HCT116 (cell line): ENCODE measurements at regions not wholly inside any gene's neighbourhood (a gene's known extent, or its start where the extent isn't known, plus 50 kb on each side); places are given as distances from the start of the nearest gene placed in this dataset.

Experiments
- ATAC-seq: fragments of 200-7000 bp; cut with Tn5 transposase; 2 replicates; pipeline ENCODE4 v1.9.1; 2020; ENCODE audit warnings: mild to moderate bottlenecking, moderate library complexity
- BruUV-seq: library from RNA; stranded (reverse); fragments of 400-500 nt; replicated peaks from 2 replicates; lab custom pipeline; 2021; lab: Mats Ljungman, UMichigan
- CTCF ChIA-PET: fragments of 300-600 bp; sonication (Branson Sonifier 250); formaldehyde crosslinking; loops from one replicate; lab custom pipeline; 2021; ENCODE audit warnings: antibody characterized with exemption; lab: Charles Lee
- POLR2A ChIA-PET: fragments of 300-600, 350-600 bp; sonication (Branson Sonifier 250); formaldehyde crosslinking; loops from one replicate; lab custom pipeline; 2021; ENCODE audit warnings: antibody characterized with exemption; lab: Charles Lee
- RAD21 ChIA-PET, 2 experiments: fragments of 300-600 bp; sonication (Branson Sonifier 250); formaldehyde crosslinking; loops; one replicate each; lab custom pipeline; 2023; ENCODE audit warnings: low total read pairs in 2 of 2; ENCODE audit not compliant: uncharacterized antibody in 2 of 2, unreplicated experiment in 2 of 2, low non-redundant PET in 1 of 2; lab: Charles Lee
- DNase-seq: peaks from one replicate; pipeline ENCODE4 v3.0.0-alpha.2; 2010; ENCODE audit warnings: low read depth, low spot score
- H2AFZ ChIP-seq: fragments of 200-600 bp; shearing (Covaris generic), sonication (generic); 2 replicates; pipeline ENCODE4 v1.6.1; 2017; ENCODE audit warnings: low read depth, mixed run types, mixed read lengths, antibody characterized with exemption, low read length; ENCODE audit not compliant: poor library complexity, severe bottlenecking
- H3K27ac ChIP-seq: 2 replicates; pipeline ENCODE4 v1.5.1; 2012; ENCODE audit warnings: low read depth, low read length
- H3K27me3 ChIP-seq: fragments of 200-600 bp; sonication (generic); 2 replicates; pipeline ENCODE4 v1.6.1; 2016; ENCODE audit warnings: mixed run types, low read length, mixed read lengths; ENCODE audit not compliant: insufficient read depth
- H3K36me3 ChIP-seq, 2 experiments: fragments of 200-500 bp in 1 of 2; fragments of 200-600 bp in 1 of 2; sonication (Bioruptor generic) in 1 of 2; sonication (generic) in 1 of 2; 2 replicates each; pipeline versions ENCODE4 v1.5.1 to v1.6.1; 2014 to 2016; ENCODE audit warnings: low read length in 2 of 2, inconsistent platforms in 1 of 2, mixed read lengths in 1 of 2, mixed run types in 1 of 2; ENCODE audit not compliant: insufficient read depth in 2 of 2, control insufficient read depth in 1 of 2
- H3K4me1 ChIP-seq, 2 experiments: fragments of 200-600 bp in 1 of 2; sonication (generic) in 1 of 2; 2 replicates each; pipeline versions ENCODE4 v1.5.1 to v1.6.1; 2012 to 2017; ENCODE audit warnings: low read length in 2 of 2, inconsistent platforms in 1 of 2, mild to moderate bottlenecking in 1 of 2, mixed read lengths in 1 of 2, mixed run types in 1 of 2, moderate library complexity in 1 of 2; ENCODE audit not compliant: insufficient read depth in 2 of 2, control insufficient read depth in 1 of 2
- H3K4me2 ChIP-seq: fragments of 200-600 bp; sonication (generic); 2 replicates; pipeline ENCODE4 v1.6.1; 2017; ENCODE audit warnings: mixed run types, low read length, mixed read lengths
- H3K4me3 ChIP-seq, 2 experiments: fragments of 200-600 bp in 1 of 2; sonication (generic) in 1 of 2; replicated peaks in 1 of 2; 2 replicates each; pipeline ENCODE4 v1.5.1; 2011 to 2016; ENCODE audit warnings: low read length in 2 of 2, control low read depth in 1 of 2, low read depth in 1 of 2, mild to moderate bottlenecking in 1 of 2, mixed read lengths in 1 of 2, mixed run types in 1 of 2
- H3K79me2 ChIP-seq: fragments of 200-600 bp; sonication (generic); 2 replicates; pipeline ENCODE4 v1.6.1; 2017; ENCODE audit warnings: mild to moderate bottlenecking, mixed run types, low read length, moderate library complexity, mixed read lengths; ENCODE audit not compliant: insufficient read depth
- H3K9ac ChIP-seq: fragments of 200-600 bp; sonication (generic); 2 replicates; pipeline ENCODE4 v1.6.1; 2016; ENCODE audit warnings: low read length, mixed read lengths
- H3K9me2 ChIP-seq: fragments of 200-600 bp; sonication (generic), shearing (Covaris generic); 2 replicates; pipeline ENCODE4 v1.6.1; 2017; ENCODE audit warnings: mixed run types, mild to moderate bottlenecking, moderate library complexity; ENCODE audit not compliant: insufficient read depth
- H3K9me3 ChIP-seq, 2 experiments: fragments of 200-500 bp in 1 of 2; fragments of 200-600 bp in 1 of 2; sonication (Bioruptor generic) in 1 of 2; sonication (generic) in 1 of 2; 2 replicates each; pipeline ENCODE4 v1.6.1; 2014 to 2017; ENCODE audit warnings: low read length in 2 of 2, mixed read lengths in 2 of 2, inconsistent platforms in 1 of 2, low read depth in 1 of 2, mild to moderate bottlenecking in 1 of 2, mixed run types in 1 of 2, moderate library complexity in 1 of 2; ENCODE audit not compliant: control insufficient read depth in 1 of 2, insufficient read depth in 1 of 2
- H4K20me1 ChIP-seq: fragments of 200-600 bp; sonication (generic), shearing (Covaris generic); 2 replicates; pipeline ENCODE4 v1.6.1; 2017; ENCODE audit warnings: mixed run types, mild to moderate bottlenecking, moderate library complexity; ENCODE audit not compliant: insufficient read depth
- EGR1 ChIP-seq: IDR thresholded peaks from 2 replicates; pipeline ENCODE4 v1.6.1; 2012; ENCODE audit warnings: low read depth
- ELF1 ChIP-seq: IDR thresholded peaks from 2 replicates; pipeline ENCODE4 v1.6.1; 2012; ENCODE audit warnings: low read depth, borderline replicate concordance
- EZH2 ChIP-seq: fragments of 200-600 bp; sonication (generic); IDR thresholded peaks from 2 replicates; pipeline ENCODE4 v1.6.1; 2017; ENCODE audit warnings: antibody characterized with exemption, mixed run types
- EZH2phosphoT487 ChIP-seq: fragments of 200-600 bp; IDR thresholded peaks from 2 replicates; pipeline ENCODE4 v1.6.1; 2018; ENCODE audit warnings: antibody characterized with exemption, borderline replicate concordance
- FOSL1 ChIP-seq: IDR thresholded peaks from 2 replicates; pipeline ENCODE4 v1.6.1; 2012; ENCODE audit warnings: low read depth
- POLR2A ChIP-seq: IDR thresholded peaks from 2 replicates; pipeline ENCODE4 v1.7.0; 2011; ENCODE audit warnings: borderline replicate concordance; ENCODE audit not compliant: insufficient read depth, insufficient read length; ENCODE audit errors: extremely low read depth
- POLR2AphosphoS5 ChIP-seq: IDR thresholded peaks from 2 replicates; pipeline ENCODE4 v1.6.1; 2011; ENCODE audit warnings: mild to moderate bottlenecking, low read depth, low read length, moderate library complexity
- SP1 ChIP-seq: IDR thresholded peaks from 2 replicates; pipeline ENCODE4 v1.6.1; 2012; ENCODE audit warnings: low read depth
- ZFX ChIP-seq: fragments of 450-650 bp; IDR thresholded peaks from 2 replicates; pipeline ENCODE4 v1.6.1; 2017
- intact Hi-C: fragments of 100-400 bp; cut with micrococcal nuclease; formaldehyde crosslinking; loops from 2 replicates; pipeline ENCODE4 v1.10.0; 2022
- TF ChIP-seq, protein P1 (sequence below): IDR thresholded peaks from 2 replicates; pipeline ENCODE4 v1.6.1; 2011; ENCODE audit warnings: mild to moderate bottlenecking, low read length, moderate library complexity; ENCODE audit not compliant: insufficient replicate concordance; ENCODE audit errors: extremely low read depth
- TF ChIP-seq, protein P2 (sequence below): IDR thresholded peaks from 2 replicates; pipeline ENCODE4 v1.6.1; 2012; ENCODE audit warnings: low read depth

DNA sequence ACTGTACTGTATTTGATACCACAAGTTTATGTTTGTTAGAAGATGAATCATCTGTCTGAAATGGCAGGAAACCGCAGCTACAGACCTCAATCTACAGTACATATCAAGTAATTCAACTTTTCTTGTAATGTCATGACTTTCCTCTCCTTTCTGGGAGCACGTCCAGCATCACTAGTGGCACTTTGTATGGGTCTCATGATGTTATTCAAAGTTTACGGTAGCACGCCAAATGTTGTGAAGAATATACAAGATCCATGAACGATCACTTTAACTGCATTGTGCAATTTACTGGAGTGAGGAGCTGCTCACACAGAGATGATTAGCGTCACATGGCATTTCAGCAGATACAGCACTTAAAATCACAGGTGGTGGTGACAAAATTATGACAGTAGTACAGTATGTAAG, 257.8 kb upstream of the GNAI1 start:
- Histone ChIP-seq H3K27ac (no peak overlapping the region), H3K27me3 (no peaks in the 10 kb centered on the region), H3K79me2 (no peaks in the 10 kb centered on the region), H3K36me3 (no peaks in the 10 kb centered on the region), H3K4me1 (no peaks in the 10 kb centered on the region), H3K9ac (no peak overlapping the region), H2AFZ (no peak overlapping the region), H4K20me1 (no peaks in the 10 kb centered on the region), H3K9me2 (no peaks in the 10 kb centered on the region), H3K4me3 (no peak overlapping the region), H3K4me2 (no peak overlapping the region), H3K9me3 (no peaks in the 10 kb centered on the region)
- POLR2A ChIA-PET, result no interaction called here
- intact Hi-C loops, result no loop called here
- CTCF ChIA-PET, result no interaction called here
- TF ChIP-seq EZH2phosphoT487 (no peak), EGR1 (no peak), SP1 (no peak), POLR2AphosphoS5 (no peak)
- TF ChIP-seq, protein P1, sequence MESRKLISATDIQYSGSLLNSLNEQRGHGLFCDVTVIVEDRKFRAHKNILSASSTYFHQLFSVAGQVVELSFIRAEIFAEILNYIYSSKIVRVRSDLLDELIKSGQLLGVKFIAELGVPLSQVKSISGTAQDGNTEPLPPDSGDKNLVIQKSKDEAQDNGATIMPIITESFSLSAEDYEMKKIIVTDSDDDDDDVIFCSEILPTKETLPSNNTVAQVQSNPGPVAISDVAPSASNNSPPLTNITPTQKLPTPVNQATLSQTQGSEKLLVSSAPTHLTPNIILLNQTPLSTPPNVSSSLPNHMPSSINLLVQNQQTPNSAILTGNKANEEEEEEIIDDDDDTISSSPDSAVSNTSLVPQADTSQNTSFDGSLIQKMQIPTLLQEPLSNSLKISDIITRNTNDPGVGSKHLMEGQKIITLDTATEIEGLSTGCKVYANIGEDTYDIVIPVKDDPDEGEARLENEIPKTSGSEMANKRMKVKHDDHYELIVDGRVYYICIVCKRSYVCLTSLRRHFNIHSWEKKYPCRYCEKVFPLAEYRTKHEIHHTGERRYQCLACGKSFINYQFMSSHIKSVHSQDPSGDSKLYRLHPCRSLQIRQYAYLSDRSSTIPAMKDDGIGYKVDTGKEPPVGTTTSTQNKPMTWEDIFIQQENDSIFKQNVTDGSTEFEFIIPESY, result no peak
- no peak for ATAC-seq
- no TSS peak for BruUV-seq
- RAD21 ChIA-PET, result no interaction called here
- no peak for DNase-seq

DNA sequence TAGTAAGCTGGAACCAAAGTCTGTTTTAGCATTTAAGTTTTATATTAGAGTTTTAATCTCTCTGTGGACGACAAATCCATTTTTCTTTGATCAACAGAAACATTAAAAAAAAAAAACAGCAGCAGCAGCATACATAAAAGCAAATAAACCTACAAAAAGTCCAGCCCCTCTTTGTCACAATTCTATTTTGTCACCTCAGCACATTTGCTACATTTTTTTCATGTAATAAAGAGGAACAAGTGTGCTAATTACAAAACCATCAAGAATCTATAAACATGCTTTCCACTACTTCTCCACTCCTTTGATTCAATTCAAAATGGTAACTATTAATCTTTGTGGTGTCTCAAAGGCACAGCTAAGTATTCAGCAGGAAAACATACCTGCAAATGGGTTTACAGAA, 259.8 kb upstream of the GNAI1 start:
- Histone ChIP-seq H2AFZ (no peak overlapping the region), H3K4me2 (no peak overlapping the region), H3K9ac (no peak overlapping the region), H3K79me2 (no peaks in the 10 kb centered on the region), H3K9me3 (no peaks in the 10 kb centered on the region), H3K36me3 (no peaks in the 10 kb centered on the region), H3K27ac (no peak overlapping the region), H3K27me3 (no peaks in the 10 kb centered on the region), H3K9me2 (no peaks in the 10 kb centered on the region), H4K20me1 (no peaks in the 10 kb centered on the region), H3K4me3 (no peak overlapping the region), H3K4me1 (no peaks in the 10 kb centered on the region)
- no TSS peak for BruUV-seq
- POLR2A ChIA-PET, result no interaction called here
- DNase-seq (no peak), ATAC-seq (no peak)
- TF ChIP-seq ELF1 (no peak), FOSL1 (no peak), ZFX (no peak), EZH2 (no peak), POLR2A (no peak), EGR1 (no peak)
- TF ChIP-seq, protein P2, sequence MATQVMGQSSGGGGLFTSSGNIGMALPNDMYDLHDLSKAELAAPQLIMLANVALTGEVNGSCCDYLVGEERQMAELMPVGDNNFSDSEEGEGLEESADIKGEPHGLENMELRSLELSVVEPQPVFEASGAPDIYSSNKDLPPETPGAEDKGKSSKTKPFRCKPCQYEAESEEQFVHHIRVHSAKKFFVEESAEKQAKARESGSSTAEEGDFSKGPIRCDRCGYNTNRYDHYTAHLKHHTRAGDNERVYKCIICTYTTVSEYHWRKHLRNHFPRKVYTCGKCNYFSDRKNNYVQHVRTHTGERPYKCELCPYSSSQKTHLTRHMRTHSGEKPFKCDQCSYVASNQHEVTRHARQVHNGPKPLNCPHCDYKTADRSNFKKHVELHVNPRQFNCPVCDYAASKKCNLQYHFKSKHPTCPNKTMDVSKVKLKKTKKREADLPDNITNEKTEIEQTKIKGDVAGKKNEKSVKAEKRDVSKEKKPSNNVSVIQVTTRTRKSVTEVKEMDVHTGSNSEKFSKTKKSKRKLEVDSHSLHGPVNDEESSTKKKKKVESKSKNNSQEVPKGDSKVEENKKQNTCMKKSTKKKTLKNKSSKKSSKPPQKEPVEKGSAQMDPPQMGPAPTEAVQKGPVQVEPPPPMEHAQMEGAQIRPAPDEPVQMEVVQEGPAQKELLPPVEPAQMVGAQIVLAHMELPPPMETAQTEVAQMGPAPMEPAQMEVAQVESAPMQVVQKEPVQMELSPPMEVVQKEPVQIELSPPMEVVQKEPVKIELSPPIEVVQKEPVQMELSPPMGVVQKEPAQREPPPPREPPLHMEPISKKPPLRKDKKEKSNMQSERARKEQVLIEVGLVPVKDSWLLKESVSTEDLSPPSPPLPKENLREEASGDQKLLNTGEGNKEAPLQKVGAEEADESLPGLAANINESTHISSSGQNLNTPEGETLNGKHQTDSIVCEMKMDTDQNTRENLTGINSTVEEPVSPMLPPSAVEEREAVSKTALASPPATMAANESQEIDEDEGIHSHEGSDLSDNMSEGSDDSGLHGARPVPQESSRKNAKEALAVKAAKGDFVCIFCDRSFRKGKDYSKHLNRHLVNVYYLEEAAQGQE, result no peak
- intact Hi-C loops, result no loop called here
- CTCF ChIA-PET, result no interaction called here
- RAD21 ChIA-PET, result no interaction called here
